HG03342 (cell line): ENCODE measurements at regions not wholly inside any gene's neighbourhood (a gene's known extent, or its start where the extent isn't known, plus 50 kb on each side); places are given as distances from the start of the nearest gene placed in this dataset.
"Not testable (repeated sequence)": the region's sequence is repeated elsewhere in the genome, so short reads cannot be mapped to it uniquely, and the experiment has no call there.

ENCODE experiments used
- ATAC-seq: cut with Tn5 transposase; IDR thresholded peaks from one replicate; pipeline ENCODE4 v1.9.1; 2021; ENCODE audit warnings: mild to moderate bottlenecking, moderate library complexity; ENCODE audit not compliant: unreplicated experiment

- no peak for ATAC-seq
Measured at GRCh38 chr12:73892201-73892600, 645.4 kb upstream of the ATXN7L3B start.

GRCh38 chr12:73898645-73899044 is 639.0 kb upstream of the ATXN7L3B start:
- ATAC-seq = no peak

- ATAC-seq = no peak
Measured at GRCh38 chr12:73902260-73902659, 635.4 kb upstream of the ATXN7L3B start.

GRCh38 chr12:73906757-73907156 is 630.9 kb upstream of the ATXN7L3B start:
- no peak for ATAC-seq

GRCh38 chr12:73935817-73936216 is 601.8 kb upstream of the ATXN7L3B start:
- ATAC-seq = no peak

GRCh38 chr12:73947326-73948026 is 590.2 kb upstream of the ATXN7L3B start:
- no peak for ATAC-seq

GRCh38 chr12:73950507-73950906 is 587.1 kb upstream of the ATXN7L3B start:
- ATAC-seq = no peak

GRCh38 chr12:73951956-73952703 is 585.5 kb upstream of the ATXN7L3B start:
- ATAC-seq = no peak

GRCh38 chr12:73964641-73965040 is 573.0 kb upstream of the ATXN7L3B start:
- ATAC-seq = no peak

GRCh38 chr12:73973486-73973885 is 564.1 kb upstream of the ATXN7L3B start:
- no peak for ATAC-seq

GRCh38 chr12:73984552-73984951 is 553.1 kb upstream of the ATXN7L3B start:
- no peak for ATAC-seq

- no peak for ATAC-seq
Measured at GRCh38 chr12:73991138-73991537, 546.5 kb upstream of the ATXN7L3B start.

GRCh38 chr12:73998894-73999293 is 538.7 kb upstream of the ATXN7L3B start:
- ATAC-seq = no peak

GRCh38 chr12:74015118-74015517 is 522.5 kb upstream of the ATXN7L3B start:
- no peak for ATAC-seq

- ATAC-seq = not testable (repeated sequence)
Measured at GRCh38 chr12:74016324-74016723, 521.3 kb upstream of the ATXN7L3B start.

- ATAC-seq = no peak
Measured at GRCh38 chr12:74018849-74019248, 518.8 kb upstream of the ATXN7L3B start.

GRCh38 chr12:74021937-74022336 is 515.7 kb upstream of the ATXN7L3B start:
- ATAC-seq = peak; percentile 100

GRCh38 chr12:74031045-74031444 is 506.6 kb upstream of the ATXN7L3B start:
- no peak for ATAC-seq

- ATAC-seq = no peak
Measured at GRCh38 chr12:74033531-74033930, 504.1 kb upstream of the ATXN7L3B start.

- ATAC-seq = not testable (repeated sequence)
Measured at GRCh38 chr12:74039138-74039537, 498.5 kb upstream of the ATXN7L3B start.

GRCh38 chr12:74043343-74043742 is 494.3 kb upstream of the ATXN7L3B start:
- no peak for ATAC-seq

GRCh38 chr12:74049348-74049747 is 488.3 kb upstream of the ATXN7L3B start:
- ATAC-seq = no peak
